Natural killer cell (primary cell): ENCODE measurements at regions not wholly inside any gene's neighbourhood (a gene's known extent, or its start where the extent isn't known, plus 50 kb on each side); places are given as distances from the start of the nearest gene placed in this dataset.

Experiments
- ATAC-seq, 3 donors: fragments of 150-1000 bp in 2 of 3; fragments of 200-7000 bp in 1 of 3; cut with Tn5 transposase; 1 replicate in 1 of 3; 2 replicates in 2 of 3; pipeline ENCODE4 v1.10.0; 2021; ENCODE audit warnings: mild to moderate bottlenecking in 2 of 3, moderate library complexity in 2 of 3
- DNase-seq, 2 donors: peaks; one replicate each; pipeline versions ENCODE4 v3.0.0 to v3.0.0-alpha.2; 2013 to 2021; ENCODE audit warnings: mixed read lengths in 1 of 2
- H3K27ac ChIP-seq: one replicate; pipeline ENCODE4 v1.5.1; 2013; ENCODE audit warnings: mild to moderate bottlenecking, low read length
- H3K27me3 ChIP-seq: one replicate; pipeline ENCODE4 v1.6.1; 2013; ENCODE audit warnings: low read length; ENCODE audit not compliant: control insufficient read depth, insufficient read depth
- H3K36me3 ChIP-seq: one replicate; pipeline ENCODE4 v1.6.1; 2013; ENCODE audit warnings: low read length; ENCODE audit not compliant: control insufficient read depth, insufficient read depth
- H3K4me1 ChIP-seq: one replicate; pipeline ENCODE4 v1.6.1; 2013; ENCODE audit warnings: low read length; ENCODE audit not compliant: control insufficient read depth, insufficient read depth
- H3K4me3 ChIP-seq: one replicate; pipeline ENCODE4 v1.5.1; 2013; ENCODE audit warnings: low read length
- H3K9me3 ChIP-seq: one replicate; pipeline ENCODE4 v1.6.1; 2013; ENCODE audit warnings: low read length; ENCODE audit not compliant: control insufficient read depth, insufficient read depth
- H3K27ac Mint-ChIP-seq, 2 donors: one replicate each; pipeline ENCODE4 v1.8.0; 2022; ENCODE audit warnings: mild to moderate bottlenecking in 2 of 2, mixed read lengths in 2 of 2, moderate library complexity in 1 of 2
- H3K27me3 Mint-ChIP-seq, 2 donors: one replicate each; pipeline ENCODE4 v1.8.0; 2022; ENCODE audit warnings: low read depth in 2 of 2, mixed read lengths in 2 of 2
- H3K36me3 Mint-ChIP-seq: one replicate; pipeline ENCODE4 v1.8.0; 2022; ENCODE audit warnings: mixed read lengths
- H3K4me1 Mint-ChIP-seq, 2 donors: one replicate each; pipeline ENCODE4 v1.8.0; 2022; ENCODE audit warnings: mixed read lengths in 2 of 2
- H3K4me3 Mint-ChIP-seq: one replicate; pipeline ENCODE4 v1.8.0; 2022; ENCODE audit warnings: mild to moderate bottlenecking, moderate library complexity, mixed read lengths
- H3K9me3 Mint-ChIP-seq, 2 donors: one replicate each; pipeline ENCODE4 v1.8.0; 2022; ENCODE audit warnings: mixed read lengths in 2 of 2
- WGBS: methylation state at CpG from one replicate; pipeline ENCODE4 v1.1.7; 2013; ENCODE audit warnings: missing lambda C conversion rate; ENCODE audit not compliant: insufficient coverage; 5-methylcytosine and 5-hydroxymethylcytosine counted together
- intact Hi-C: fragments of 100-400 bp; cut with micrococcal nuclease; formaldehyde crosslinking; loops from one replicate; pipeline ENCODE4 v1.14.2; 2022
- TF ChIP-seq, protein P1 (sequence below): fragments of 200-600 bp; IDR thresholded peaks from one replicate; pipeline ENCODE4 v1.8.0; 2022; ENCODE audit warnings: antibody characterized with exemption

DNA sequence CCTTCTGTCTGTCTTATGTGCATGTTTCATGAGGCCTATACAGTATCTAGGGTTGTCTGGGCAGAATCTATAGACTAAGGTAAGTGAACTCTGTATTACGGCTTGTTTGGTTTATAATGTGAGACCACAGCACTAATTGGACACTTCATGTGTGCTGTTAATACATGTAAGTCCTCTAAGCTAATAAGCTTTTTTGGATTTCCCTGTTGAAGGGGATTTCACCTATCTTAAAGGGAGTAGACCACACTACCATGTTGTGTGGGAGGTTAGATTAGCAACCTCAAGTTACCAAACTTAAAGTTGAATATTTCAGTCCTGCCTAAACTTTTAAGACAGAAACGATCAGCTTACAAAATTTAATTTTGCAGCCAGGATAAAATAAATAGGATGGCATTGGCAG, 189.8 kb upstream of the GOLIM4 start:
- ATAC-seq (no peak), DNase-seq (no peak)
- H3K9me3 ChIP-seq: no peaks in the 10 kb centered on the region
- intact Hi-C loops: no loop called here
- no peak overlapping the region for H3K4me3 ChIP-seq
- H3K27me3 Mint-ChIP-seq: no peaks in the 10 kb centered on the region
- no peak overlapping the region for H3K27ac ChIP-seq
- no peaks in the 10 kb centered on the region for H3K4me1 ChIP-seq
- no peak overlapping the region for H3K4me3 Mint-ChIP-seq
- no peaks in the 10 kb centered on the region for H3K27me3 ChIP-seq
- no peak overlapping the region for H3K27ac Mint-ChIP-seq
- H3K36me3 Mint-ChIP-seq: no peaks in the 10 kb centered on the region
- H3K36me3 ChIP-seq: no peaks in the 10 kb centered on the region
- WGBS: 75% methylated on average over 2 of the region's 2 CpGs
- H3K9me3 Mint-ChIP-seq: no peaks in the 10 kb centered on the region
- H3K4me1 Mint-ChIP-seq: no peaks in the 10 kb centered on the region
- TF ChIP-seq, protein P1, sequence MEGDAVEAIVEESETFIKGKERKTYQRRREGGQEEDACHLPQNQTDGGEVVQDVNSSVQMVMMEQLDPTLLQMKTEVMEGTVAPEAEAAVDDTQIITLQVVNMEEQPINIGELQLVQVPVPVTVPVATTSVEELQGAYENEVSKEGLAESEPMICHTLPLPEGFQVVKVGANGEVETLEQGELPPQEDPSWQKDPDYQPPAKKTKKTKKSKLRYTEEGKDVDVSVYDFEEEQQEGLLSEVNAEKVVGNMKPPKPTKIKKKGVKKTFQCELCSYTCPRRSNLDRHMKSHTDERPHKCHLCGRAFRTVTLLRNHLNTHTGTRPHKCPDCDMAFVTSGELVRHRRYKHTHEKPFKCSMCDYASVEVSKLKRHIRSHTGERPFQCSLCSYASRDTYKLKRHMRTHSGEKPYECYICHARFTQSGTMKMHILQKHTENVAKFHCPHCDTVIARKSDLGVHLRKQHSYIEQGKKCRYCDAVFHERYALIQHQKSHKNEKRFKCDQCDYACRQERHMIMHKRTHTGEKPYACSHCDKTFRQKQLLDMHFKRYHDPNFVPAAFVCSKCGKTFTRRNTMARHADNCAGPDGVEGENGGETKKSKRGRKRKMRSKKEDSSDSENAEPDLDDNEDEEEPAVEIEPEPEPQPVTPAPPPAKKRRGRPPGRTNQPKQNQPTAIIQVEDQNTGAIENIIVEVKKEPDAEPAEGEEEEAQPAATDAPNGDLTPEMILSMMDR: no peak

DNA sequence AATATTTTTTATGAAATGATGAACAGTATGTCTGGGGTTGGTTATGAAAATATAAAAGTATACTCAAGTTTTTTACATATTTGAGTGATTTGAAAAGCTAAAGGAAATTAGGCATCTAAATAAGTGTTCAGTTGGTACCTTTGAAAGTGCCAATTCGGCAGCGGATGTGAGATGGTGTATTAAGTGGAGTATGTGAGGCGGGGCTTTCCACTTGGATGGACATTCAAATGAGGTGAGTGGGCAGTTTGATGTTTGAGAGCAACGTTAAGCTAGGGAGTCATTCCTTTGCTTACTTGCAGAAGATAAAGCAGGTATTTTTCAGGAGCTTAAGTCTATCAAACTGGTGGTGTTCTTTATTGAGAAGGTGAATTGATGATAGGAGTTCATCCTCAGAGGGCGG, 189.0 kb upstream of the GOLIM4 start:
- Histone ChIP-seq H3K9me3 (no peaks in the 10 kb centered on the region), H3K27me3 (no peaks in the 10 kb centered on the region), H3K4me3 (no peak overlapping the region), H3K36me3 (no peaks in the 10 kb centered on the region), H3K4me1 (no peaks in the 10 kb centered on the region), H3K27ac (no peak overlapping the region)
- no peak overlapping the region for H3K4me3 Mint-ChIP-seq
- H3K4me1 Mint-ChIP-seq: no peaks in the 10 kb centered on the region
- no peaks in the 10 kb centered on the region for H3K36me3 Mint-ChIP-seq
- 92% methylated on average over 4 of the region's 5 CpGs for WGBS
- intact Hi-C loops: no loop called here
- H3K27me3 Mint-ChIP-seq: no peaks in the 10 kb centered on the region
- no peak overlapping the region for H3K27ac Mint-ChIP-seq
- DNase-seq (no peak), ATAC-seq (no peak)
- no peaks in the 10 kb centered on the region for H3K9me3 Mint-ChIP-seq
- TF ChIP-seq, protein P1: no peak

DNA sequence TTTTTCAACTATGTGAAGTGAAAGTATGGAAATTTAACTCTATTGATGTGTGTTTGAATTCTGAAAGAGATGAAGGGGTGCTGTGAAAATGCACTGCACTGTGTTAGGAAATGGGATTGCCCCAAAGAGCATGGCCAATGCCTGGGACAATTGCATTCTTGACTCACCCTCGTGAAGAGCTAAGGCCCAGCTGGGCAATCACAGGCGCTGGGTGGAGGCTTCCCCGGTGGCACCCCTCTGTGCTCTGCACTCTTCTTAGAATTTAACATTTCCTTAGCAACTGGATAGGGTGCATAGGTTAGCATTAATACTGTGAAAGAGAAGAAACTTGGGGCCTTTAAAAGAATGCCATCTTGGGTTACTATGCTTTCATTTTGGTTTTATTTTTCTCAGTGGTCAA, 179.9 kb upstream of the GOLIM4 start:
- WGBS: 93% methylated on average over 3 of the region's 3 CpGs
- TF ChIP-seq, protein P1: no peak
- no peaks in the 10 kb centered on the region for H3K27me3 ChIP-seq
- Mint-ChIP-seq H3K27me3 (no peaks in the 10 kb centered on the region), H3K27ac (no peak overlapping the region), H3K9me3 (peaks cover 0 to 7% of the 10 kb centered on the region in 2 donors), H3K4me3 (no peak overlapping the region), H3K4me1 (no peaks in the 10 kb centered on the region), H3K36me3 (no peaks in the 10 kb centered on the region)
- H3K27ac ChIP-seq: no peak overlapping the region
- ATAC-seq (no peak), DNase-seq (no peak)
- intact Hi-C loops: no loop called here
- no peaks in the 10 kb centered on the region for H3K9me3 ChIP-seq
- no peaks in the 10 kb centered on the region for H3K36me3 ChIP-seq
- H3K4me3 ChIP-seq: no peak overlapping the region
- no peaks in the 10 kb centered on the region for H3K4me1 ChIP-seq

DNA sequence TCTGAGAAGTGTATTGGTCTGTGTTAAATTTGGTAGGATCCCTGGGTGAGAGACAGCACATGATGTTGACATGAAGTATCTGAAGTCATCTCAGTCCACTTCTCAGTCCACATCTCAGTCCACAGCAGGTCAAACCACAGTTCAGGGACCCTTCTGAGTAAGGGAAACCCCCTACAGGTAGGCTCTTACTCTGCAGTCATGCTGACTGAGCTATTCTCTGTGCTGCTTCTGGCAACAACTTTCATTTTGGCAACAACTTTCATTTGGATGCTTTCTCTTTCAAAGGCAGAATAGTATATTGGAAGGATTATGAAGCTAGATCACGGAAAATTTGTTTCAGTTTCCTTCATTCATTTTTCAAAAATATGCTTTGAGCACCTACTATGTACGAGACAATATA, 178.2 kb upstream of the GOLIM4 start:
- H3K4me3 Mint-ChIP-seq: no peak overlapping the region
- no peak overlapping the region for H3K4me3 ChIP-seq
- H3K27me3 ChIP-seq: no peaks in the 10 kb centered on the region
- no peak overlapping the region for H3K27ac ChIP-seq
- TF ChIP-seq, protein P1: no peak
- no peaks in the 10 kb centered on the region for H3K36me3 Mint-ChIP-seq
- ATAC-seq (no peak), DNase-seq (no peak)
- H3K4me1 ChIP-seq: no peaks in the 10 kb centered on the region
- no peaks in the 10 kb centered on the region for H3K27me3 Mint-ChIP-seq
- no peaks in the 10 kb centered on the region for H3K9me3 ChIP-seq
- no peaks in the 10 kb centered on the region for H3K36me3 ChIP-seq
- WGBS: 77% methylated on average over 2 of the region's 2 CpGs
- no peaks in the 10 kb centered on the region for H3K4me1 Mint-ChIP-seq
- peaks cover 0 to 7% of the 10 kb centered on the region in 2 donors for H3K9me3 Mint-ChIP-seq
- H3K27ac Mint-ChIP-seq: no peak overlapping the region
- intact Hi-C loops: no loop called here
